ENCODE measurements at regions not wholly inside any gene's neighbourhood (a gene's known extent, or its start where the extent isn't known, plus 50 kb on each side); places are given as distances from the start of the nearest gene placed in this dataset.

- Histone ChIP-seq H2AFZ (ENCODE audit: low read depth, low read length) (no peak overlapping the region), H4K20me1 (replicated peaks; ENCODE audit: control insufficient read depth, extremely low read depth, insufficient read depth, low read length) (no peaks in the 10 kb centered on the region), H3K27me3 (ENCODE audit: control insufficient read depth in 2 of 2, insufficient read depth in 2 of 2, low read length in 2 of 2) (peaks cover 0 to 2% of the 10 kb centered on the region in 2 experiments), H3K9ac (replicated peaks; ENCODE audit: extremely low read depth, insufficient read depth, low read length) (no peak overlapping the region), H3K79me2 (ENCODE audit: control insufficient read depth, insufficient read depth, low read length) (no peaks in the 10 kb centered on the region), H3K4me1 (ENCODE audit: control insufficient read depth, extremely low read depth, insufficient read depth, low read length) (no peaks in the 10 kb centered on the region), H3K9me1 (replicated peaks; ENCODE audit: control insufficient read depth, extremely low read depth, insufficient read depth, low read length) (no peaks in the 10 kb centered on the region), H3K36me3 (ENCODE audit: control insufficient read depth in 2 of 2, extremely low read depth in 1 of 2, insufficient read depth in 2 of 2, low read length in 2 of 2) (no peaks in the 10 kb centered on the region), H3K4me3 (replicated peaks in 1 of 3; ENCODE audit: insufficient read depth in 1 of 3, low read depth in 1 of 3, low read length in 3 of 3) (no peak overlapping the region), H3K9me3 (replicated peaks; ENCODE audit: control insufficient read depth, insufficient read depth, low read length) (no peaks in the 10 kb centered on the region), H3K27ac (ENCODE audit: insufficient read depth, low read depth, low read length) (no peak overlapping the region), H3K4me2 (ENCODE audit: insufficient read depth, low read length) (no peak overlapping the region)
- intact Hi-C loops (cut with micrococcal nuclease) = no loop called here
- CTCF ChIA-PET = interaction anchor here (1.6 kb wide), 1 partner anchor 13 kb away, joined by 4 read pairs; no protein-coding TSS in a partner anchor
- no TSS peak for BruUV-seq (replicated peaks)
- POLR2A ChIA-PET = no interaction called here
- dilution Hi-C loops (cut with MboI; ENCODE audit: extremely low pct_ligation_motif_present, low sequenced_read_pairs) = no loop called here
- FAIRE-seq = no peak
- TF ChIP-seq GATA2 (IDR thresholded peaks at IDR 0.05; ENCODE audit: insufficient read depth, insufficient read length, low read depth, low read length) (no peak), CTCF (IDR thresholded peaks at IDR 0.05; ENCODE audit: extremely low read depth in 1 of 2, insufficient read depth in 1 of 2, low read depth in 1 of 2, low read length in 2 of 2) (no peak), MAX (IDR thresholded peaks at IDR 0.05; ENCODE audit: insufficient read depth, insufficient read length) (no peak), POLR2A (IDR thresholded peaks at IDR 0.05; ENCODE audit: low read depth, low read length) (no peak), JUN (IDR thresholded peaks at IDR 0.05; ENCODE audit: borderline replicate concordance, insufficient read depth, insufficient read length, low read depth) (no peak), EZH2 (IDR thresholded peaks at IDR 0.05; ENCODE audit: borderline replicate concordance, low read depth, low read length, severe bottlenecking) (no peak), MYC (IDR thresholded peaks at IDR 0.05; ENCODE audit: low read depth, low read length) (no peak), POLR2AphosphoS5 (IDR thresholded peaks at IDR 0.05; ENCODE audit: insufficient read depth, low read depth, low read length) (no peak), FOS (IDR thresholded peaks at IDR 0.05; ENCODE audit: borderline replicate concordance, insufficient read depth, low read length) (no peak)
- DNase-seq (ENCODE audit: low read depth, low spot score) = no peak
Measured at GRCh38 chr2:120953843-120954584, 218.3 kb downstream of the GLI2 start.
